GM03348 (cell line): ENCODE measurements at regions not wholly inside any gene's neighbourhood (a gene's known extent, or its start where the extent isn't known, plus 50 kb on each side); places are given as distances from the start of the nearest gene placed in this dataset.

Experiments used
- DNase-seq: peaks from one replicate; pipeline ENCODE4 v3.0.0; 2012; ENCODE audit warnings: low spot score

DNA sequence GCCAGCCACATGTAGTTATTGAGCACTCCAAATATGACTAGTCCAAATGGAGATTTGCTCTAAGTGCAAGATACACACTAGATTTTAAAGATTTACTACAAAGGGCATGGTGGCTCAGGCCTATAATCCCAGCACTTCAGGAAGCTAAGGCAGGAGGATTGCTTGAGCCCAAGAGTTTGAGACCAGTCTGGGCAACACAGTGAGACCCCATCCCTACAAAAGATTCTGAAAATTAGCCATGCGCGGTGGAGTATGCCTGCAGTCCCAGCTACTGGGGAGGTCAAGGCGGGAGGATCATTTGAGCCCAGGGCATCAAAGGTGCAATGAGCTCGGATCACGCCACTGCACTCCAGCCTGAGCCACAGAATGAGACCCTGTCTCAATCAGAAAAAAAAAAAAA is 93.5 kb upstream of the HNRNPA3 start:
- no peak for DNase-seq

DNA sequence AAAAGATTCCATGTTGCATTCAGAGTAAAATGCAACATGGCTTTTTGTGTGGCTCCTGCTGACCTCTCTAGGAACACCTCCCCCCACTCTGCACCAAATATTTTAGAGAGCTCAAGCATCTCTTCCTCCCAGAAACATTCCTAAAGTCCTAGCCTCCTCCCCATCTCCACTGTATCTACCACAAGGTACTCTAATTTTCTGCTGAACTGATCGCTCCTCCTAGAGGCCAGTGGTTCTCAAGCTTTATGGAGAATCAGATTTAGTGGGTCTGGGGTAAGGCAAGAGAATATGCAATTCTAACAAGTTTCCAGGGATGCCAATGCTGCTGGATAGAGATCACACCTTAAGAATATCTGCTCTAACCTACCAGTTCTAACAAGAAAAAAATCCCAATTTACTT is 89.5 kb upstream of the HNRNPA3 start:
- DNase-seq = no peak

DNA sequence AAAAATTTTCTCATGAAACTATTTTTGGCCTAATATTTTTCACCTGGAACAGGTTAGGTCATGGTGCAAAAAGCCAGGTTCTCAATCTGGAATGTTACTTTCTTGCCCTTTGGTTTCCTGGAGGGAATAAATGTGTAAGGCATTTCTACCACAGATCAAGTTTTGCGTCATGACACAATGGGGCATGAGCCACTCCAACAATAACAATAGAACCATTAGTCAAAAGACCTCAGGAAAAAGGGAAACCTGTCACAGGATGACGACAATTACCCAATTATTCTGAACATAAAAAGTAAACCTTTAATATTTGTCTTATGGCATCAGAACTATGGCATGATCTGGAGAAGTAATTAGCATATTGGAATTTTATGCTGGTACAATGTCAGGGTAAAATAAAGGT is 88.2 kb upstream of the HNRNPA3 start:
- DNase-seq = no peak

DNA sequence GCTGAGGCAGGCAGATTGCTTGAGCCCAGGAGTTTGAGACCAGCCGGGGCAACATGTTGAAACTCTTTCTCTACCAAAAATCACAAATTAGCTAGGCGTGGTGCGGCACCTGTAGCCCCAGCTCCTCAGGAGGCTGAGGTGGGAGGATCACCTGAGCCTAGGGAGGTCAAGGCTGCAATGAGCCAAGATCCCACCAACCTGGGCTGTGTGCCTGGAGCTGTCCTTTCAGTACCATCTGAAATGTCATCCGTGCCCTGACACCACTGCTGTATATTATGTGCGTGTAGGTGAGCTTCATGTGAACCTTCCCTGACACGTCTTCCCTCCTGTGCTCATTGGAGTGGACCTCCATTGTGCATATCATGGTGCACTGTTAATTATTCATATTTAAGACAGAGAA is 84.8 kb upstream of the HNRNPA3 start:
- DNase-seq = no peak

DNA sequence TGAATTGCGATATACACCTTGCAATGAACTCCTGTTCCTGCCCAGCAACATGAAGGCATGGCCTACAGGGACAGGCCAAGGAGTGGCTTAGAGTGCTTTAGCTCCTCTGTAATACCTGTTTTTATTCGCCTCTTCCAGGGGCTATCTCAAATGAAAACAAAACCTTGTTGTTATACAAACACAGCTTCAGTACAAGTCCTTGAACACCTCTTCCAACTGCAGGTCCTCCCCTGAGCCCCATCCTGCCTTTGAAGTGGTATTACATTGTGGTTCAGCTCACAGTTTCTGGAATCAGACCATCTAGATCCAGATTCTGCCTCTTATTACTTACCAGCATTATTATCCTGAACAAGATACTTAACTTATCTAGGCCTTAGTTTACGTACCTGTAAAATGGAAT is 83.0 kb upstream of the HNRNPA3 start:
- DNase-seq = no peak

DNA sequence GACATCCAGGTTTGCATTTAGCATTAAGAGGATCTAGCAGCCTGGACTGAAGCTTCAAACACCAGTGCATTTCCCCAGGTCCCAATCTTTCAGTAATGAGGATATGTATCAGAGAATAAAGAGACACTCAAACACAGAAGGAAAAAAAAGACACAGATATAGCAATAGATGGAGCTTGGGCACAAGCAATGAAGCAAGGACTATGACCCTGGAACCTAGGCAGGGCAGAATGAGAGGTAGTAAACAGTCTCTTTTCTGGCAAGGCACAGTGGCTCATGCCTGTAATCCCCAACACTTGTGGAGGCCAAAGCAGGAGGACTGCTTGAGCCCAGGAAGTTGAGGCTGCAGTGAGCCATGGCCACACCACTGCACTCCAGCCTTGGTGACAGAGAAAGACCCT is 80.7 kb upstream of the HNRNPA3 start:
- no peak for DNase-seq

DNA sequence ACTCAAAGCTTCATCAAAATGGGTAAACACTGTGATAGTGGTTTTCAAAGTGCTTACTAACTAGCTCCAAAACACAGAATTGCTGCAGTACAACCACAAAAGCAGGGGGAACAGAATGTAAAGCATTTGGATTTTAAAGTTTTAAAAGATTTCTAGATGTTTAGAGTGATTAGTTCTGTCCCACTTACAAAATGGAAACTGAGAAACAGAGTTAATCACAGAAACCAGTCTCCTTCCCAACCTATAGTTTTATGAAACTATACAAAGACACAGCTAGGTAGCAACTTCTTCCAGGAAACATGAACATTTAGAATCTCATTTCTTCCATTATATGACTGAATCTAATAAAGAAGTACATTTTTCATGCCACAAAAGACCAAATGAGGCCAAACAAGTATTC is 73.8 kb upstream of the HNRNPA3 start:
- no peak for DNase-seq

DNA sequence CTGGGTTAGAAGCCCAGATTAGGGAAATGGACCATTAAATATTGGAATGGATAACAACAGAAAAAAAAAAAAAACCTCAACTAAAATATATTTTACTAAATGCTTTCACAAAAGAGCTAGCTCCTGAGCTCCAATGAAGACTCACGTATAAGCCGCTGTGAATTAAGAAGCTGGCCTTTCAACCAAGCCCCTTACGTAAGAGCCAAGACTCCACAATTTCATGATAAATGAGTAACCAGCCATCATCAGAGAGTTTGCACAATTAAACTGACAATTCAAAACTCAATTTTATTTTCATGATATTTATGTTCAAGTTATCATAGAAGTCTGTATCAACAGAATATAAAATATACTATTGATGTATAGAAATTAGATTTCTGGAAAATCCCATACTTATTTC is 70.7 kb upstream of the HNRNPA3 start:
- DNase-seq = no peak

DNA sequence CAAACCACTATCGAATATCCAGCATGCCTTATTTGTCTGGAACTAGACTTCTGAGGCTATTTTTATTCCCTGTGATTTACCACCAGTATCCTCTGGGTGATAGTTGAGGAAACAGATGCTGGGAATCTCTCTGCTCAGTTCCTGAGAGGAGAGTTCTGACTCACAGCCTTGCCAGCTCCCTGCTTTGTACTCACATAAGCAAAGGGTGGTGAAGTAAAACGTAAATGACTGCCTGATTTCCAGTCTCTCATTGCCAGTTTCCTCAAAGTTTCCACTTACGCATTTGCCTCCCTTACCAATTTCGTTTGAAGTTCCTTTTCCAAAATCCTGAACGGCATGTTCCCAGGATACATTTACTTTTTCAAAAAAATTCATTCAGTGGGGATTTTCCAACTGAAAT is 69.2 kb upstream of the HNRNPA3 start:
- peak; percentile 61 for DNase-seq

DNA sequence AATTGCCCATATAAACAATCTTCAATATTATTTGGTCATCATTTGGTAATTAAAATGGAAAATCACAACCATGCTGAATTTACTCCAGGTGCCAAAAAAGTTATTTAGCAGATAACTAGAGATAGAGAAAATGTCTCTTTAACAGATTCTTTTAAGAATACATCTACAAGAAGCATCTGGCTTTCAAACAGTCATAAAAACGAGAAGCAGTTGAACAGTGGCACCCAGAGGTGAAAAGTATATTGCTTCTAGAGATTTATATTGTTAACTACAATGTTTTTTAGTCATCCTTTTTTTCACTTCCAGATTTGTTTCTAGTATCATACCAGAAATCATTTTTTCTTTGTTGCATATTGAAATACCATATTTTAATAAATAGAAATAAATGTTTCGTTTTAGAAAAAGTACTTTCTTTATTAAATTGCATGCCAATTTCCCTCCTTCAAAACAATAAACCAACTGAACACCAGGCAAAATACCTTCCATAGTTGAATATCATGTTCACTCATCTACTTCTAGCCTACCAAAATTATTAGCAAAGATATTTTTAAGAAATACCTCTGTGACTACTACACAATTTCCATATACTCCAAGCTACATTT is 65.4 kb upstream of the HNRNPA3 start:
- DNase-seq = peak; percentile 64

DNA sequence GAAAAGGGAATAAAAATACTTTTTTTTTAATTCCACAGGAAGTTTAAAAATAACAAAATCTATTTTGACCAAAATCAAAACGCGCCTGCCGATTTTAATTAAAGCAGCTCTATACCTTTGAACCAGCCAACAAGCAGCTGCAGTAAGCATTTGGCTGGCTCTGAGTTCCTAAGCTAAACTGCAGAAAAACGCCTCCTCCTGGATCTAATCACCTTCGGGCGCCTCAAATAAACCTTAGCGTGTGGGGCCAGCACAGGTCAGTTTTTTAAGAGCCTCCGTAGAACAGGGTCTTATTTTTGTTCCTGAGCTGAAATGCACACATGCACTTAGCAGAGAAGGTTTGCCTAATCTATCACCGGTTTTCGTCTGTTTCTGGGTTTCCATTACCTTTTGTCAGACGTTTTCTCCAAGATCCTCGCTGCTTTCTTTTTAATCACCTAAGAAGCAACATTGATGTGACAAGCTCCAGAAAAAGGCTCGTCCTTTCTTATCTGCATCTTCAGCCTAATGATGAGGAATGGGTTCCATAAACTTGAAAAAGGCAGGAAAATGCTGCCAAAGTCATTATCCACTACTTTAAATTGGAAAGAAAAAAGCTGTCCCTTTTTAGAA is 64.7 kb upstream of the HNRNPA3 start:
- no peak for DNase-seq

DNA sequence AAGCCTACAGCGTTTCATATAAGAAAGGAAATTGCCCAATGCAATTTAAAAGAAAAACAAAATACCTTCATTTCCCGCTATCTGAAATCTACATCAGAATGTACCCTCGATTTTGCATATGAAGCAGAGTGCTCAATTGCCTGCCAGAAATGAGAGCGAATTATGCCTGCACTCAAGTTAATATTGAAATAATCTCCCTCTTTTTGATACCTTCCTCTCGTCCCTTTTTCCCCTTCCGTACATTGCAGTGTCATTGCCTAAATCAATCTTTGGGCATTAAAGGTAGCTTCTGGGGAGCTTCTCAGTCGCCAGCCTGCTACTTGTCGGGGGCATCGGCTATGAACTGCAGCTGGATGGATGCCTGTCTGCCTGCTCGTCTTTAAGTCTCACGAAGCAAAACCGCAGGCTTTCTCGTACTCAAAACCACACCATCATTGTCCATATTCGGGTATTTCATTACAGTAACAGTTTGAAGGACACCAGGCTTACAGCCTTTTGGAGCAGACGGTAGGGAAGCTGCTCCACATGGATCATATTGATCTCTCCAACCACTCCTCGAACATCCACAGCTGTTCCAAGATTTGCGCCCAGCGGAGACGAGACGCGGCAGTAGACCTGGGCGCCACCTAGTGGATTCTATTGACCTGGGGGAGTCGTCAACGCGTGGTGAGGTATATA is 64.0 kb upstream of the HNRNPA3 start:
- DNase-seq = peak; percentile 71

DNA sequence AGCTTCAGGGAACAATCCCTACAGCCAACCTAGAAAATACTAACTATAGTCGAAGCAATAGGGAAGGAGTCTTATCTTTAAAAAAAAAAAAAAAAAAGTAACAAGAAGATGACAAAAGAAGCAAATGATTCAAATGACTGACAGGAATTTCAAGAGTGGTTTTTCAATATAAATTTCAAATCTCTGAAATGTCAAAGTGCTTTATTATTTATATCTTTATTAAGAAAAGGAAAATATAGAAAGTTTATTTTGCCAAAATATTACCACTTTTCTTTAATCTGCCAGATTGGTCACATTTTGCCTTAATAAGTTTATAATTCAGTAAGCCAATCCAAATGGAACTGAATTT is 63.5 kb upstream of the HNRNPA3 start:
- DNase-seq = no peak

DNA sequence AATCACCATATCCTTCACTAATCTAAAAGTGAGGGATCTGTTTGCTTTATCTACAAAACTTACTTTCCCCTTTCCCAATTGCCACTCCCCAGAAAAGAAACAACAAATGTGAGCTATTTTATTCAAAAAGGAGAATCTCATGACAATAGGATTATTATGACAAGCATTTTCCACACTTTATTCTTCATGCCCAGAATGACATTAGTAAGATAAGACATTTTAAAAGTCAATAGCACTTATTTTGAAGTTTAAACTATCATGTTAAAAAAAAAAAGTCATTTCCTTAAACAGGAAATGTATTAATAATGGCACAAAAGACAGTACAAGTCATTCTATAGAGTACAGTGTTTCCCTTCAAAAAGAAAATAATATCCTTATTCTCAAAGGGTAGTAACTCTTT is 58.8 kb upstream of the HNRNPA3 start:
- no peak for DNase-seq

DNA sequence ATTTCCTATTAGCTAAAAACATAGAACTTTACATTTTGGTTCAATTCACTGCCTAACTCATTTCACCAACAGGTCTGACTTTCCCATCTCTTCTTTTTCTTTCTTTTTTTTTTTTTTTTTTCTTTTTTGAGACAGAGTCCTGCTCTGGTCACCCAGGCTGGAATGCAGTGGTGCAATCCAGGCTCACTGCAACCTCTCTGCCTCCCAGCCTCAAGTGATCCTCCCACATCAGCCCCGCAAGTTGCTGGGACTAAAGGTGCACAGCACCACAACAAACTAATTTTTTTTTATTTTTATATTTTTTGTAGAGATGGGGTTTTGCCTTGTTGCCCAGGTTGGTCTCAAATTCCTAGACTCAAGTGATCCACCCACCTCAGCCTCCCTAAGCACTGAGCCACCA is 57.8 kb upstream of the HNRNPA3 start:
- no peak for DNase-seq

DNA sequence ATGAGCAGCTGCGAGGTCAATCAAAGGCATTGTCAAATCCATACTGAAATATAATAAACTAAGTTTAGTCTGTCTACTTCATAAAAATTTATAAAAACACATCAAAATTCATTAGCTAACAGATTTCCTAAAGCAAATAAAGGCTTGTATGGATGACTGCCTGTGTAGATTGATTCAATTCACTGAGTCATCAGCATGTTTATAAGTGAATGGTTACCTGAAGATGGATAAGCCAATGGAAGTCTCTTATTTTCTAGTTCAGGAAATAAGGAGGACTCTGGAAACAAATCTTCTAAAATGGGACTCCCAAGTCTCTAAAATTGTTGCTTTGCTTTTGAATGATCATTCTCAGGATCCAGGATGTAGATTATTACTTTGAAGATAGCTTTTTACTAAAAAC is 57.0 kb upstream of the HNRNPA3 start:
- no peak for DNase-seq

DNA sequence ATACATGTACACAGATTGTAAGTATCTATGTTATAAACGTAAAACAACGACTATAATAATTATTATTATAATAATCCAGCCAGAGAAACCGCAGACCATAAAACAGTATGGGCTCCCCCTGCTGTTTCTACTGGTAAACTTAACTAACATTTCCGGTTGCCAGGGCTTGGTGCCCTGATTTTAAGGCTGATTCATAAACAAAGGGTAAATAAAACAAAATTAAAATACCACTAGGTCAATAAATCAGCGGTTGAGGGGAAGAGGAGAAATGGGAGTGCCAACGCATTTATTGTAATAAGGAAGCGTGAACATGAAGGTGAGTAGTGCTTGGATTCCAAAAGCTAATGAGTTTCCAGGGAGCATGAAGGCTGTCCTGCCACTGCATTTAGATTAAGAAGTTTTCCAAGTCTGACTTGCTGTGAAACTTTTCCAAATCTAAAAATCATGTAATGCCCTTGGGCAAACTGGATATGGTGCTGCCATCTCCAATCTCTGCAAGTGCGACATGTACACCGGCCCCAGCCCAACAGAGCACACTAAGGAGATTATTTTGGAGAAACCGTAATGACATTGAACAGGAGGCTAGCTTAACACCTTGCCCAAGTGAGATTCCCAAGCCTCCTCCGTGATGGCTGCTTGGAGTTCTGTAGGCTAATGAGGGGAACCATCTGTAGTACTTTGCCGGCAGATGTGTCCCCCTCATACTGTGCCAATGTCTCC is 50.7 kb upstream of the HNRNPA3 start:
- peak; percentile 58 for DNase-seq
